ENCODE measurements at regions not wholly inside any gene's neighbourhood (a gene's known extent, or its start where the extent isn't known, plus 50 kb on each side); places are given as distances from the start of the nearest gene placed in this dataset.
"Not testable (repeated sequence)": the region's sequence is repeated elsewhere in the genome, so short reads cannot be mapped to it uniquely, and the experiment has no call there.

DNA sequence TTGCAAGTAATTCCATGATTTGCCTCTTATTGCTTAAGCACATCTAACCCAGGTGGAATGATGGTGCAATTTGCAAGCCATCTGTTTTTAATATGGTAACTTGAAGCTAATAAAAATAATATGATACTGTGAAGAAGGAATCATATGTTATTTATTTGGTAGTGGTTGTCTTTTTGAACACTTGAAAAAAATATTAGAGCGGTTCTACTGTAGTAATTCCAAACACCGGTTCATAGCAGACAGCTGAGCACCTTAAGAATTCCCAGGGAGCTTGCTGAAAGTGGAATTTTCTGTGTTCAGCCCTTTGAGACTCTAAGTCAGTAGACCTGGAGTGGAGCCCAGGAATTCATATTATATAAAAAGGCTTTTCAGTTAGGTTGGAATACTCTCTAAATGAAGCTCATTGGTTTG is 687.4 kb downstream of the EDEM1 start:
- no peak for DNase-seq

DNA sequence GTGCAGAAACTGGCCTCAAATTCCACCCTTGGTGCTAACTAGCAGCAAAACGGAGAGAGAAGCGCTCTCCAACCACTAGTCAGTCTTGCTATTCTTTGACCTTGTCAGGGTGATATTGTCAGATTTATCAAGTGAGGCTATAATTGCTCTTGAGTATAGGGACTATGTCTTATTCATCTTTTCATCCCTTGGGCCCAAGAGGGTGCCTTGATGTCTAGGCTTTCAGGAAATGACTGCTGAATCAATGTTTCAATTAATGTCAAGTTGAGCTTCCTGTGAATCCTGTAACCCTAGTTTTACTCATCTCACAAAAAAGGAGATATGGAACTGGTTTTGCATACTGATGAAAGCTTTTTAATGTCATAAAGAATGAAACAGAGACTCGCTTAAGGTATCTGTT is 701.3 kb downstream of the EDEM1 start:
- no peak for DNase-seq

DNA sequence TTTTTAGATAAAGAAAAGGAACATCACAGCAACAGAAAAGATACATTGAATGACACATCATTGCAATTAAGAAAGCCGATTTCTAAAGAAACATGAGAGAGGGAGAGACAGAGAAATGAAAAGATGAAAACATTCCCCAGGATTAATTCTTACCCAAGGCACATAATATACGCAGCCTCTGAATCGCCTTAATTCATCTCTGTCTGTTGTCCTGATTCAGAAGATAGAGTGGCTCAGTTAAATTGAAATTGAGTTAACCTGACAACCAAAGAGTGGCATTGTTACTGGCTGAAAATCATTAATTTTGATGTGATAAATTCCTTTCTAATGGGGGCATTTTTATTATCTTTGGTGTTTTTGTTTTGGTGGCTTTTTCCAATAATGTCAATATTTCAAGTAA is 701.9 kb downstream of the EDEM1 start:
- no peak for DNase-seq

DNA sequence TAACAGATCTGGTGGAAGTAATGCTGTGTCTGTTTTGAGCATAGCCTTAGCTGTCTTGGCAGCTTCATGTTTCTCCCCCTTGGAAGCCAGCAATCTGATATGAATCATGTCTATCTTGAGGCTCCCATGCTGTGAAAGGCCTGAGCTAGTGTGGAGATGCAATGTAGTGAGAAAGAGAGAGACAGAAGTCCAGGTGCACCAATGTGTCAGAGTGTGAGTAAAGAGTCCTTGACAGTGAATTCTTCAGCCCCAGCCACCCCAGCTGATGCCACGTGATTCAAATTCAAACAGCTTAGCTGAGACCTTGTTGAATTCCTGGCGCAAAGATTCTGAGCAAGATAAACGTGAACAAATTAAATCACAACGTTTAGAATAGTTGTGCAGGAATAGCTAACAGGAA is 704.2 kb downstream of the EDEM1 start:
- no peak for DNase-seq

DNA sequence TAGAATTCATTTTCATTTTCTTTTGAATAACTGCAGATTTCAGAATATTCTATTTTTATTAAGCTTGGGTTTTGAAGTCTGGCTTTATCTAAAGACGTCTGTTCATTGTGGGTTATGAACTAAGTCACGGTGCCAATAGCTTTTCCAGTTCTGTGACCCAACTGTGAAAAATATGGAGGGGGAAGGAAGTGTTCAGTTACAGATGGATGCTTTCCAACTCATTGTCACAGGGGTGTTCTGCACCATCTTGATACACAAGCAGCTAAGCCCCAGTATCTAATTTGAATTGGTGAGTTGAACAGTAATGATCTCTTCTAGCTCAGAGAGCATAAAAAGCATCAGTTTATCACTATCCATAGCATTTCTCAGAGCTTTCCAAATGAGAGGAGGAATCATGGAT is 710.6 kb downstream of the EDEM1 start:
- no peak for DNase-seq

DNA sequence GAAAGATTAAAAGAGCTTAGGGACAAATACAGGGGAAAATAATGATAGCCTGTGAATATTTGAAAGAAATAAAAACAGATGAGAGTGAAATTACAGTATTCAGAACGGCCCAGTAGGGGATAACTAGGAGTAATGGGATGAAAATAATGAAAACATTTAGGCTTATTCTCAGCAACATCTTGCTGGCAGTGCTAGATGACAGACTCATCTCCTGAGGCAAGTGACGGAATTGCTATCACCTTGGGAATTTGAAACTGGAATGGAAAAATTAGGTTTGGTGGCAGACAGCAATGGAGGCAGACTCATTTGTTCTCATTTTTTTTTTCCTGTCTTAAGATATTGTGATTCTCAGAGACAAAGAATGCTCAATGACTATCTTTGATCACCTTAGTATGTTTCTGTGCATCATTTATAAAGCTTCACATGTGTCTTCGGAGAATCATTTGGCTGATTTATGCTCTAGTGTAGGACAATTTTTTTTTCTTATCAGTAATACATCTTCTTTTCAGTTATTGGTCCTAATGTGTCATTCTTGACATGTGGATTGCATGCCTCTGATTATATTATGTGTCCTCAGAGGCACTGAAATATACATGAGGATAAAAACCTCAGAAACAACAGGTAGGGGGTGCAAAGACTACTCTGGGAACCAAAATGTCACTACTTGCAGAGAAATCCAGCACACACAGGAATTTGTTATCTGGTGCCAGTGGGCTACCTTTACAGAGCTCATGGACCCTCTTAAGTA is 711.7 kb downstream of the EDEM1 start:
- DNase-seq = no peak

DNA sequence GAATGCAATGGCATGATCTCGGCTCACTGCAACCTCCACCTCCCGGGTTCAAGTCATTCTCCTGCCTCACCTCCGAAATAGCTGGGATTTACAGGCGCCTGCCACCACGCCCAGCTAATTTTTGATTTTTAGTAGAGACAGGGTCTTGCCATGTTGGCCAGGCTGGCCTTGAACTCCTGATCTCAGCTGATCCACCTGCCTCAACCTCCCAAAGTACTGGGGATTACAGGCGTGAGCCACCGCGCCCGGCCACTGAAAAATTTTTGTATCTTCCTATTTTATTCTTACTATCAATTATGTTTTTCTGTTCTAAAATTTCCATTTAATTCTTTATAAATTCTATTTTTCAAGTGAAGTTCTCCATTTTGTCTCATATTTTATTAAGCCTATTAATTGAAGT is 730.4 kb downstream of the EDEM1 start:
- DNase-seq = no peak

DNA sequence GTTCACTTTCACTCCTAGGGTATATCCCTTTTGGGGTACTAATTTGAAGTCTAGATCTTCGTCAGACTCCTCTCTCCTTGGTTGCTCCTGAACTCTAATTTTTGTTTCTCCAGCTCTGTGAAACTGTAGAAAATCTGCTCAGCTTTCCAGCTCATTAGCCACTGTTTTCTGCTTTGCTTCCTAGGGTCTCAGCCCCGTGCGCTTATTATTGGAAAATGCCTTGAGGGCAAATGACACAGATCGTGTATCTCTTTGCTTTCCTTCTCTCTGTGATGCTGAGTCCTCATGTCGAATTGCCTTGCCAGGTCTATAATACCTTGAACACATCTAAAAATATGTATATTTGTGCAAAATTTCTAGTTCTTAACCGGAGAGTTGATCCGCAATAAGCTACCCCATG is 731.1 kb downstream of the EDEM1 start:
- no peak for DNase-seq

DNA sequence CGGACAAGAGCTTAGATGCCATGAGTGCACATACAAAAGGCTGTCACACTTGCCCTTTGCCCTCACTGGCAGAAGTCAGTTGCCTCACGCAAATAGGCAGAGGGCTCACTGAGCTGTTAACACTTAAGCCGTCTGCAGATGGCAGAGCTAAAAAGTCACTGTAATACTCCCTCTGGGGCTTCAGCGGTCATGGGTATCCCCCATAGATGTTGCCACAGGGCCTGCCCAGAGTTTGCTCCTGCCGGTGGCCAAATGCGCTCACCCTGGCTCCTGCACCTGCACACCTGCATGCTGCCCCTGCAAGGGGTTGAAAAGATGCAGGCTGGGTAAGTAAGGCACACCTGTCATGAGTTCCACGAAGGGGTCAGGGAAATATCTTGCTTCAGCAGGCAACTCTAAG is 741.5 kb downstream of the EDEM1 start:
- DNase-seq = no peak

DNA sequence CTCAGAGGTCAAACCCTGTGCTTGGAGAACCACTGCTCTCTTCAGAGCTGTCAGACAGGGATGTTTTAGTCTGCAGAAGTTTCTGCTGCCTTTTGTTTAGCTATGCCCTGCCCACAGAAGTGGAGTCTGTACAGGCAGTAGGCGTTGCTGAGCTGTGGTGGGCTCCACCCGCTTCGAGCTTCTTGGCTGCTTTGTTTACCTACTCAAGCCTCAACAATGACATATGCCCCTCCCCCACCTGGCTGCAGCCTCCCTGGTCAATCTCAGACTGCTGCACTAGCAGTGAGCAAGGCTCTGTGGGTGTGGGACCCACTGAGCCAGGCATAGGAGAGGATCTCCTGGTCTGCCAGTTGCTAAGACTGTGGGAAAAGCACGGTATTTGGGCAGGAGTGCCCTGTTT is 756.6 kb downstream of the EDEM1 start:
- DNase-seq = not testable (repeated sequence)

DNA sequence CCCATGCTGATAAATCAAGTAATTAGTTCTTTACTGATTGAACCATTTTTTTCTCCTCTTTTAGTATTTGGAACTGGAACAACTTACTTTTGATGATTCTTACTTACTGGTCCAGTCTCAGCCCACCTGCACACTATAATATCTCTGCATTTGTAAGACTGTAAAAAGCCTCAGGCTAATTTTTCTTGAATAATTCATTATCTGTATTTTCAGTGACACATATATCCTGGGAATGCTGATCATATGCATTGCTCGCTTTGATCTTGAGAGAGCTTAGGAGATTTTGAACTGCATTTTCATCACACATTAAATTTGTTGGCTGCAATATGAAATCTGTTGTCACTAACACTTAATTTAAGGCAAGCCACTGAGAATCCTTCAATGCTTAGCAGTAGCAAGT is 760.6 kb downstream of the EDEM1 start:
- DNase-seq = no peak

DNA sequence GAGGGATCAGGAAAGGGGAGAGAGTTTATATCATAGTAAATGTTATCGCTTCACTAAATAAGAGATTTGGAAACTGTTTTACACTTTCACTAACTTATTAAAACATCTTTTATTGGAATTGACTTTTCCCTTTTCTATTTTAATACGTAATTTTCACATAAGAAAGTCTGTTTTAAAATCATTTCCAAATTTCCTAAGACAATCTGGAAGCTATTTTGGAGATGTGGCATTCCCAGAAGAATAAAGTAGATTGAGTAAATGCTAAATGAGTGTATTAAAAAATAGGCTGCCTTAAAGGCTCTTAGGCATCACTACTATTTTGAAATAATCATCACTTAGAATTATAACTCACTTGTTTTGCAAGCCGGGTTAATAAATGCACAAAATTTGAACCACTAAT is 763.5 kb downstream of the EDEM1 start:
- no peak for DNase-seq

DNA sequence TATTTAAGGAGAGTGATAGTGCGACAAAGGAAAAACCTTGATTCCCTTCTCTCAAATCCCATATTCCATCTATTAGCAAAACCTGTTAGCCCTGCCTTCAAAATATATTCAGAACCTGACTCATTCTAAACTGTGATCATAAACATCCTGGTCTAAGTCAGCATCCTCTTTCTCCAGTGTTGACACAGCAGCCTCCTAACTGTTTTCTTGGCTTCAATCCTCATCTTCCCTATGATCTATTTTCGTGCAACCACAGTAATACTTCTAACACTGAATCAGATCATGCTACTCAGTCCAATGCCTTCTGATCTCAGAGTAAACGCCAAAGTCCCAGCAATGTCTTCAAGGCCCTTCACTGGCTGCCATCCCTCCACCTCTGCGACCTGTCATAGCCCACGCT is 785.1 kb downstream of the EDEM1 start:
- DNase-seq = no peak

DNA sequence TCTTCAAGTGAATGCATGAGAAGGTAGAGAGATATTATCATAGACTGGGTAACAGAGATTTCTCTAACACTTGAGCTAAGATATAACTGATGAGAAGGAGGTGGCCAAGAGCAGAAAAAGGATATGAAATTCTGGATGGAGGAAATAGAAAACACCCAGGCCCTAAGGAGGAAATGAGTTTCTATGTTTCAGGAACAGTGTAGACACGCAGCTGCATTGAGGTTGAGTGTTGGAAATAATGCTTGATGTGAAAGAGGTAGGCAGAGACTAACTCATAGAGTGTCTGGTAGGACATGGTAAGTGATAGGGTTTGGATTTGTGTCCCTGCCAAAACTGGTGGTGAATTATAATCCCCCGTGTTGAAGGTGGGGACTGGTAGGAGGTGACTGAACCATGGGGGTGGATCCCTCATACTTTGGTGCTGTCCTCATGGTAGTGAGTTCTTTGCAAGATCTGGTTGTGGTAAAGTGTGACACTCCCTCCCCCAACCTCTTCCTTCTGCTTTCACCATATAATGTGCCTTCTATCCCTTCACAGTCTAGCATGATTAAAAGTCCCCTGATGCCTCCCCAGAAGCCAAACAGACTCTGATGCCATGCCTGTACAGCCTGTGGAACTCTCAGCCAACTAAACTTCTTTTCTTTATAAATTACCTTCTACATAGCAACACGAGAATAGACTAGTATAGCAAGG is 787.3 kb downstream of the EDEM1 start:
- no peak for DNase-seq

DNA sequence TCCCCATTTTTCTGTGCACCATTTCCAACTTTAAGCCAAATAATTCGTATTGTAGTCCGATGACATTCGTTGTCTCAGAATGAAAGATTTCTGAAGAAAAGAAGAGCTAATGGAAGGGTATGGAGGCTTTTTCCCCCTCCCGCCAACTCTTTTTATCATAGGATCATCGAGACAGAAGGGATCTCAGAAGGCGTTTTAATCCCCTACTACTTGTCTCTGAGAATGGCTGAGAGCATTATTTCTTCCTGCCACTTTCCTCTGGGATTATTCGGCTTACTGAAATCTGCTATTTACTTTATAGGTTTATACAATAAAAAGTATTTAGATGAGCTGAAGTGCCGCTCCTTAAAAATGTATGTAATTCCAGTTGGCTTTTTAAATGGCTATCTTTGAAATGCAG is 789.8 kb downstream of the EDEM1 start:
- no peak for DNase-seq

DNA sequence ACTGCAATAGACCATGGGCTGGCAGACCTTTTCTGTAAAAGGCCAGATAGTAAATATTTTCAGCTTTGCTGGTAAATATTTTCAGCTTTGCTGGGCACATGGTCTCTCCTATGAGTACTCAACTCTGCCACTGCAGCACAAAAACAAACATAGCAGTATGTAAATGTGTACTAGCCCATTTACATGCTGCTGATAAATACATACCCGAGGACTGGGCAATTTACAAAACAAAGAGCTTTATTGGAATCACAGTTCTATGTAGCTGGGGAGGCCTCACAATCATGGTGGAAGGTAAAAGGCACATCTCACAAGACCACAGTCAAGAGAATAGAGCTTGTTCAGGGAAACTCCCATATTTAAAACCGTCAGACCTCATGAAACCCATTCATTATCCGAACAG is 793.0 kb downstream of the EDEM1 start:
- no peak for DNase-seq

DNA sequence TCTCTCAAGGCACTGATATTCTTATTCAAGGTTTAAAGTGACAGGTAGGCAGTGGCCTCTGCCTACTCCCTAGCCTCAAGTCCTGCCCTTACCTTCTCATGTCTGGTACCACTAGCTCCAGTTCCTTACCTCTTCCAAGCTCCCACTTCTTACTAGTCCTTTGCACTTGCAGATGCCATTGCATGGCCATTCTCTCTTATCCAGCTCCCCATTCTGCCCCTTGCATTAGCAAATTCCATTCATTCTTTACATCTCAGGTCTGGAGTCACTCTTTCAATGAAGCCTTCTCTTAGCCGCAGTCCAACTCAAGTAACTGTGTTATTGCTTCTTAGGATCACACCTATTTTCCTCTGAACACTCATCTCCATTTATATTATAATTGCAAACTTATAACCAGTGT is 807.1 kb downstream of the EDEM1 start:
- DNase-seq = no peak

DNA sequence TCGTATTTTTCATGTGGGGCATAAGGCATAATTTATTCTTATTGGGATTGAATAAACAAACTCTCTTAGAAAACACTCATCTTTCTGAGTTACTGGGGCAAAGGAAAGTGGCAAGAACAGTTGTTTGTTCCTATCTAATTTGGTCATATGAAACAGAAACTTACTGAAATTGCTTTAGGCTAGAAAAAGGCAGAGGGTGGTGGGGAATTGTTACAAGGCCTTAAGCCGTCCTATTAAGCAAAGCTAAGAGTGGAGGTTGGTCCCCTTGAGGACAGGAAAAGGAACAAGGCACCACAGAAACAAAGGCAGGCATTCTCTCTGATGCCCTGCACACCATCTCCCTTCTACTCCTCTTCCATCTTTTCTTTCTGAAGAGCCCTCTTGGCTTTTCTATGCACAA is 830.9 kb downstream of the EDEM1 start:
- no peak for DNase-seq

DNA sequence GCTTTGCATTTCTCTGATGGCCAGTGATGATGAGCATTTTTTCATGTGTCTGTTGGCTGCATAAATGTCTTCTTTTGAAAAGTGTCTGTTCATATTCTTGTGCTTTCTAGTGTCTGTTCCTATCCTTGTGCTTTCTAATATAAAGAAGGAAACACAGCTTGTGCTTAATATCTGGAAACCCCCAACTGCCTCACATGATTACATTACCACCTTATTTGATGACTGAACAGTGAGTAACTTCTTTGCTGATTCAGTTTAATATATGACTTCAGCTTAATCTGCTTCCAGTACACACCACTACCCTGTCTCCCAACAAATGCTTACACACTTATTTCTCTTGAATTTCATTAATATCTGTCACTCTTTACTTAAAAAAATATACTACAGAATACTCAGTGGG is 835.1 kb downstream of the EDEM1 start:
- no peak for DNase-seq

DNA sequence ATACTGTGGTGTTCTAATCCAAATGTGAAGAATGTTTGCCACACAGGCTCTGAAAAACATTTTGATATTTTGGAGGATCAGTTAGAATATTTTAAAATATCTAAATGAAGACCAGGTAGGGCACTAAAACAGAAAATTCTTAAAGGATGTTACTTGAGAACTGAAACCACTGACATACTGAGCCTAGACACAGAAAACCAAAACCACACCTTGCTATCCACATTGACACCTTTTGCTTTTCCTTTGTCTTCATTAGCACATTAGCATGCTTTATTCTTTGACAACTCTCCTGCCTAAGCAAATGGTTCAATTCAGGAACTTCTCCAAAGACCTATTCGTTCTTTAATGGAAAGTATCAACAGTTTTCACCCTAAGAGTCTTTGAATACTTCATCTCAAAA is 835.9 kb upstream of the GRM7 start:
- DNase-seq = no peak

DNA sequence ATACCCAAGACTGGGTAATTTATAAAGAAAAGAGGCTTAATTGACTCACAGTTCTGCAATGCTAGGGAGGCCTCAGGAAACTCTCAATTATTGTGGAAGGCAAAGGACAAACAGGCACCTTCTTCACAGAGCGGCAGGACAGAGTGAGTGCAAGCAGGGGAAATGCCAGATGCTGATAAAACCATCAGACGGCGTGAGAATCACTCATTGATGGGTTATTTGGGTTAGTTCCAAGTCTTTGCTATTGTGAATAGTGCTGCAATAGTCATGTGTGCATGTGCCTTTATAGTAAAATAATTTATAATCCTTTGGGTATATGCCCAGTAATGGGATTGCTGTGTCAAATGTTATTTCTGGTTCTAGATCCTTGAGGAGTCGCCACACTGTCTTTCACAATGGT is 830.3 kb upstream of the GRM7 start:
- DNase-seq = not testable (repeated sequence)

DNA sequence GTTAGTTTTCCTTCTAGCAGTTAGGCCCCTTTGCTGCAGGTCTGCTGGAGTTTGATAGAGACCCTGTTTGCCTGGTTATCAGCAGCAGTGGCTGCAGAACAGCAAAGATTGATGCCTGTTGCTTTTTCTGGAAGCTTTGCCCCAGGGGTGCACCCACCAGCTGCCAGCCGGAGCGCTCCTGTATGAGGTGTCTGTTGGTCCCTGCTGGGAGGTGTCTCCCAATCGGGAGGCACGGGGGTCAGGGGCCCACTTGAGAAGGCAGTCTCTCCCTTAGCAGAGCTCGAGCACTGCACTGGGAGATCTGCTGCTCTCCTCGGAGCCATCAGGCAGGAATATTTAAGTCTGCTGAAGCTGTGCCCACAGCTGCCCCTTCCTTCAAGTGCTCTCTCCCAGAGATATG is 825.3 kb upstream of the GRM7 start:
- DNase-seq = no peak

DNA sequence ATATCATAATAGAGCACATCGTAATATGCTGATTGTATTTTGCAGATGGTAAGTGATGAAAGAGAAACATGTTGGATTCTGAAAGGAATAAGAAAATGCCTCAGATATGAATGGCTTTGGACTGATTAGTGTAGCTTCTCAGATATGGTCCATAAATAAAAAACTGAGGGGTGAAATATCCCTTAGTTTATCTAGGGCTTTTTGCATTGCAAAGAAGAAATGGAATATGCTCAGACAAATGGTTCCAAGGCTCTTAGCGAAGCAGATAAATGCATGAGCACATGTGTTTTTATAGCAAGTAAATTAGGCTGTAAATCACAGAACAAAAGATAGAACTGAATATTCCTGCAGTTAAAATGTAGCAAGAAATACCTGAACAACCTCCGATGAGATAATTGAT is 820.9 kb upstream of the GRM7 start:
- DNase-seq = no peak

DNA sequence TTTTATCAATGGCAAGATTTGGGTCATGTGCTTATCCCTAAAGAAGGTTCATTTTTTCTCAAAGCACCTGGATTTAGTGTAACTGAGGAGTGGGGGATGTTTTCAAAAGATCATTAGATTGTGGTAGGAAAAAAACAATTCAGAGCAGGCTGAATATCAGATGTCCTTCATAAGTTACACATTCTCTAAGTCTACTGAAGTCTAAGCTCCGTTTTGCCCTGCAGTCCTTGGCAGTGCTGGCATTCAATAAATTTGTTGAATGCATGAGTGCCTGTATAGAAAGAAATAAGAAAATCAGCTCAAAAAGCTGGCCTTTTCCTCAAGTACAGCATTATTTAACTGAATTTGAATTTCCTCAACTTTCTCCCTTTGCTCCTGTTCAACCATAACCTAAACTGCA is 819.0 kb upstream of the GRM7 start:
- no peak for DNase-seq

DNA sequence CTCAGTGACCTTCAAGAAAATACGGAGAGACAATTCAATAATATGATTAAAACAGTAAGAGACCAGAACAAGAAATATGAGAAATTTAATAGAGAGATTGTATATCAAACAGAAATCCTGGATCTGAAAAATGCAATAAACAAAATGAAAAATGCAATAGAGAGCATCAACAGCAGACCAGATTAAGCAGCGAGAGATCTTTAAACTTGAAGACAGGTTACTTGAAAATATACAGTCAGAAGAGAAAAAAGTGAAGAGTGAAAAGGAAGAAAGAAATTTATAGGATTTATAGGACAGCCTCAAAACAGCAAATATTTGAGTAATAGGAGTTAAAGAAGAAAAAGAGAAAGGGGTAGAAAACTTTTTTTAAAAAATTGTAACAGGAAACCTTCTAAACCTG is 813.9 kb upstream of the GRM7 start:
- DNase-seq = no peak
